ENCODE measurements at regions not wholly inside any gene's neighbourhood (a gene's known extent, or its start where the extent isn't known, plus 50 kb on each side); places are given as distances from the start of the nearest gene placed in this dataset.

GRCh38 chr2:71822463-71822862, 325.2 kb downstream of the CYP26B1 start:
- TF ChIP-seq CTCF (IDR thresholded peaks at IDR 0.05) (no peak), POLR2A (IDR thresholded peaks at IDR 0.05) (no peak)
